OCI-LY1 (cell line): ENCODE measurements at regions not wholly inside any gene's neighbourhood (a gene's known extent, or its start where the extent isn't known, plus 50 kb on each side); places are given as distances from the start of the nearest gene placed in this dataset.

Source experiments
- CTCF ChIP-seq: fragments of 200-600 bp; sonication (generic), shearing (Covaris generic); IDR thresholded peaks from 2 replicates; pipeline ENCODE4 v1.5.1; 2017; ENCODE audit warnings: mild to moderate bottlenecking, antibody characterized with exemption, low read length, moderate library complexity, mixed read lengths
- EZH2 ChIP-seq: fragments of 200-600 bp; sonication (generic), shearing (Covaris generic); IDR thresholded peaks from 2 replicates; pipeline ENCODE4 v1.8.0; 2017; ENCODE audit warnings: borderline replicate concordance, mixed run types, mild to moderate bottlenecking, antibody characterized with exemption, low read length, moderate library complexity, mixed read lengths

- TF ChIP-seq EZH2 (no peak), CTCF (no peak)
These were observed 72.3 kb upstream of the NAALADL2 start for GRCh38 chr3:174786825-174787224.
